GM18868 (cell line): ENCODE measurements at regions not wholly inside any gene's neighbourhood (a gene's known extent, or its start where the extent isn't known, plus 50 kb on each side); places are given as distances from the start of the nearest gene placed in this dataset.

Experiments
- ATAC-seq: cut with Tn5 transposase; IDR thresholded peaks from one replicate; pipeline ENCODE4 v1.9.1; 2021; ENCODE audit warnings: mild to moderate bottlenecking, moderate library complexity; ENCODE audit not compliant: unreplicated experiment

DNA sequence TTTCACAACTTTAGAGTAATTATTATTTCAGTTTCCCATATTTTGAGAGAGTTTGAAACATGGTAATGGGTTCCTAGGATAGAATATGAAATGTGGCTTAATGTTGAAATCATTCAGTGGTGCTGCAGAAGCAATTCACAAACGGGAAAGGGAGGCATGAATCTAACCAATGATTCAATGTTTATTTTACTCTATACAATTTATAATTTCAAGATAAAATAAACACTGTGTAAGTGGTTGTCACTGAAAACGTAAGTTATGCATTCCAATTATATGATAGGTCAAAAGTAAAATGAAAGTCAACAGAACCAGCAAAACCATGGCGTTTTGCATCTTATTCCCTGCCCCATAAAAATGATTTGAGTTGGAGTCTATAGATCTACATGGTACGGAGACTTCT is 1207.1 kb upstream of the CDH18 start:
- ATAC-seq = no peak

- no peak for ATAC-seq
Observed at GRCh38 chr5:21185536-21185935, 1197.5 kb upstream of the CDH18 start.

DNA sequence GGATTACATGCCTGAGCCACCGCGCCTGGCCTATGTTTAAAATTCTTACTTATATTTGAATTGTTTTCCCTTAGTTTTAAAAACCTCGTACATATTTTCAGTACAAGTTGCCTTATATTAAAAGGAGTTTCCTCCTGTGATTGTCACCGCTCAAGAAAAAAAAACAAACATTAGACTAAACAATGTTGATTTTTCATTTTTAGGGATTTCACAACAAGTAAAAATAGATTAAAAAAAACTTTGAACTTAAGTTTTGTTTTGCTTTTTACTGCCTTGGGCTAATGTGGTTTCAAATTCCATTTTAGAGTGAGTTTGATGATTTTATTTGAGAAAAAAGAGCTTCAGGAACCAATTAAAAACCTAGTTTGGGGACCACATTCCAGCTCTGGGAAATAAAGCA is 1196.6 kb upstream of the CDH18 start:
- no peak for ATAC-seq

DNA sequence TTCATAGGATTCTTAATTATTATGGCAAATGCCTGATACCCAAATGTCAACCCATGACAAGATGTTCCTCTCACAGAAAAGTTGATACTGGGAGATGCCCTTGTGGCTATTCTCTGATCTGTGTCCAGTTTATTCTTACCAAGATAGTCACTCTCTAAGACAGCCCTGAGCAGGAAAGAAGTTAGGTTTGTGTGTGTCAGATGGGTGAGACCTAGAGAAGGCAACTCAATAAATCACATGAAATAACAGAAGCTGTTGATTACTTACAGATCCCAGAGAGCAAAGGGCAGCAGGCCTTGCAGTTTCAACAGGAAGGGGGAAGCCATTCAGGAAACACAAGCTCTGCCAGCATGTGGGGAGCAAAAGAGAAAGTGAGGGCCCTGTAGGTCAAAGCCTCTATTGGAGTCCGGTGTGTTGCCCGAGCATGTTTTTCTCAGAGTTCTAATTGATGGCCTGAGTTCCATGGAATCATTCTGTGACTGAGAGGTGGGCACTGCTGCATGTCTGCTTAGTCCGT is 1193.7 kb upstream of the CDH18 start:
- ATAC-seq = no peak

- no peak for ATAC-seq
Observed at GRCh38 chr5:21173526-21173925, 1185.5 kb upstream of the CDH18 start.

GRCh38 chr5:21173036-21173435 is 1185.0 kb upstream of the CDH18 start:
- no peak for ATAC-seq

DNA sequence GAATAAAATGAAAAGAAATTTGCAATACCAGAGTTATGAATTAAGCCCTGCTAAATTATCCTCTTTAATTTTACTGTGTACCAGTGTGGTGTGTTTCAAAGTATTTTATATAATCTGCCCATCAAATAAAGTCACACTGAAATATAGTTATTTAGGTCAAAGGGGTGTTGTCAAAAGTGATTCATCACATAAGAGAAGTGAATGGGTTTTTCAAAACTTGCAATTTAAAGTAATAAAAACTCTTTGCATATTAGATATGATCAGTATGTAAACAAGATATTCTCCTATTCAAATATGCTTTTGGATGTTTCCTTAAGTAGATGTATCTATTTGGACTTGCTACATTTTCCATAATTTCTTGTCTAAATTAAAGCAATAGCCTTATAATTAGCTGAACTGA is 1183.0 kb upstream of the CDH18 start:
- ATAC-seq = no peak

DNA sequence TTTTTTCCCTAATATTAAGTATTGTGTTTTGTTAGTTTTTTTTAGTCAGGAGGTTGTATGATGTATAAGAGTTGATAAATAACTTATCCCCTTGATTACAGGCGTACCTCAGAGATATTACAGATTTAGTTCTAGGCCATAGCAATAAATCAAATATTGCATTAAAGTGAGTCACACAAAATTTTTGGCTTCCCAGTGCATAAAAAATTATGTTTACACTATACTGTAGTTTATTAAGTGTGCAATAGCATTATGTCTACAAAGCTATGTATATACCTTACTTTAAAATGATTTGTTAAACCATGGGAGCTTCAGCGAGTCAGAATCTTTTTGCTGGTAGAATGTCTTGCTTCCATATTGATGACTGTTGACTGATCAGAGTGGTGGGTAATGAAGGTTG is 1180.6 kb upstream of the CDH18 start:
- ATAC-seq = no peak

- no peak for ATAC-seq
Observed at GRCh38 chr5:21165344-21165743, 1177.3 kb upstream of the CDH18 start.

DNA sequence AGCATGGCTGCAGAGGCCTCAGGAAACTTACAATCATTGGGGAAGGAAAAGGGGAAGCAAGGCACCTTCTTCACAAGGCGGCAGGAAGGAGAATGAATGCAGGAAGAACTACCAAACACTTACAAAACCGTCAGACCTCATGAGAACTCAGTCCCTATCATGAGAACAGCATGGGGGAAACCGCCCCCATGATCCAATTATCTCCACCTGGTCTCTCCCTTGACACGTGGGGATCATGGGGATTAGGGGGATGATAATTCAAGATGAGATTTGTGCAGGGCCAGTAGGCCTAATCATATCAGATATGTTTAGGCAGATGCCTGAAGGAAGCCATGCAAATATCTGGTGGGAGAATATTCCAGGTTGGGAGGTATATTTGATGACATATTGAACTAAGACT is 1176.4 kb upstream of the CDH18 start:
- no peak for ATAC-seq

- ATAC-seq = no peak
Observed at GRCh38 chr5:21159510-21160059, 1171.6 kb upstream of the CDH18 start.

DNA sequence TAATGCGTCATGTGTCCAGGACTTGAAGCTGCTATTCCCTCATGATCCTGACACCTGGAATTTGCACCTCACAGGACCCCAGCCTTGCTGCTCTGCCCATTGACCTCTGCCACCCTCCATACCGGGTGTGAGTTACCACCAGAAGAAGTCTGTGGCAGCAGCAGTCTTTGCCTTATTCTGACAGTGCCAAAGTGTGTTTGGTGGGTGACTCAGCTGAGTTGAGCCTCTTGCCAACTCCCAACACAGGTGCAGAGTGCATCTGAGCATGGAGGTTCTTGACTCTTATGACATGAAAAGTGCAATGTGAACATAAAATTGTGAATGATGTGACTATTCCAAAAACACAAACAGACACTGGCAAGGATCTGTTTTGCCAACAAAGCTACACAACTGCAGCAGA is 1166.5 kb upstream of the CDH18 start:
- ATAC-seq = no peak

GRCh38 chr5:21152611-21153010 is 1164.6 kb upstream of the CDH18 start:
- ATAC-seq = no peak

- ATAC-seq = no peak
Observed at GRCh38 chr5:21145376-21145775, 1157.4 kb upstream of the CDH18 start.

DNA sequence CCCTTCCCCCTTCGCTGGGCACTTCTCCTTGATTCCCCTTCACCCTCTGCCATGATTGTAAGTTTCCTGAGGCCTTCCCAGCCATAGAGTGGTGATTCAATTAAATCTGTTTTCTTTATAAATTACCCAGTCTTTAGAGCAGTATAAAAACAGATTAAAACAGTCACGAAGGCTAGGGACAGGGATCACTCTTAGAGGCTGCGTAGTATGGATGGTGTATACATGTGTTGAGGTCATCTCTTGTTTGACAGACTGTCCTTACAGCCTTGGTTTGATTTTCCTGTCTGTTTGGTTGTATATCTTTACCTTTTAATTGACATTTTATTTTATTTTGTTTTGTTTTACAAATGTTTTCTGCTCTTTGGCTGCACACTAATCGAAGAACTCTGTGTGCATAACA is 1155.7 kb upstream of the CDH18 start:
- no peak for ATAC-seq

DNA sequence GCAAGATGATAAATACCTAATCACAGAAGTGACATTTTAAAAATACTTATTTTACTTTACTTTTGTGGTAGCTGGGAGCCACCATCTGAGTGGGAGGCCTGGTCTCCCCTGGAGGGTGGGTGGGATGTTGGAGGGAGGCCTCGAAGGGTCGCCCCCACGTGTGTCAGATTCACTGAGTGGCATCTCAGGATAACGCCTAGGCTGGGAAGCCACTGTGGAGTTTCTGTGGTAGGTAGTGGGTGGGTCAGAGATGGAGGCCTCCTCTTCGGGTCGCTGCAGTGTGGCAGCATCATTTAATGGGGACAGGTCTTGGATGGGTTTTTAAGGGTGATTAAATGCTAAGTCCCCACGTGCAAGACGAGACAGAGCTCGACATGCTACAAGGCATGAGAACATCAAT is 1154.8 kb upstream of the CDH18 start:
- ATAC-seq = no peak

DNA sequence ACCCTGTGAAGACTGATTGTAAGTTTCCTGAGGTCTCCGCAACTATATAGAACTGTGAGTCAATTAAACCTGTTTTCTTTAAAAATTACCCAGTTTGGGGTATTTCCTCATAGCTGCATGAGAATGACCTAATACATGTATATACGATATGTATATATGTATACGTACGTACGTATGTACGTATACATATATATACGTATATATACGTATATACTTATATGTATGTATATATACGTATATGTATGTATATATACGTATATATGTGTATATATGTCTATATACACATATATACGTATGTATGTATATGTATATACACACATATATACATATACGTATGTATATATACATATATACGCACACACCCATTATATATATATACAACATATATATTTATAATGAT is 1153.0 kb upstream of the CDH18 start:
- ATAC-seq = no peak

DNA sequence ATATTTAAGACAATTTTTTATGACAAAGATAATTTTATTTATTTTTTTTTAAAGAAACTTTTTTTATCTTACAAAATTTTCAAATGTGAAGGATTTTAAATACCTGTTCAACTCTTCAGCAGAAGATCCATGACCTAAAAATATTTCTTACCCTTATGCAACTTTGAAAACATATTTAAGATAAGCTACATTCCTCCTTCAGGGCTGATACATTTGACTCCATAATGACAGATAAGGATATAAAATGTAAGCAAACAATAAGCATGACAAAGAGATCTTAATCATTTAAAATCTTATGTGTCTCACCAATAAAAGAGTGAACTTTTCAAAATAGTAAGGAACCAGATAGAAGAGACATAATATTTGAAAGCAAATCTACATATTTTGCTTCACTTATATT is 1138.2 kb upstream of the CDH18 start:
- ATAC-seq = no peak

DNA sequence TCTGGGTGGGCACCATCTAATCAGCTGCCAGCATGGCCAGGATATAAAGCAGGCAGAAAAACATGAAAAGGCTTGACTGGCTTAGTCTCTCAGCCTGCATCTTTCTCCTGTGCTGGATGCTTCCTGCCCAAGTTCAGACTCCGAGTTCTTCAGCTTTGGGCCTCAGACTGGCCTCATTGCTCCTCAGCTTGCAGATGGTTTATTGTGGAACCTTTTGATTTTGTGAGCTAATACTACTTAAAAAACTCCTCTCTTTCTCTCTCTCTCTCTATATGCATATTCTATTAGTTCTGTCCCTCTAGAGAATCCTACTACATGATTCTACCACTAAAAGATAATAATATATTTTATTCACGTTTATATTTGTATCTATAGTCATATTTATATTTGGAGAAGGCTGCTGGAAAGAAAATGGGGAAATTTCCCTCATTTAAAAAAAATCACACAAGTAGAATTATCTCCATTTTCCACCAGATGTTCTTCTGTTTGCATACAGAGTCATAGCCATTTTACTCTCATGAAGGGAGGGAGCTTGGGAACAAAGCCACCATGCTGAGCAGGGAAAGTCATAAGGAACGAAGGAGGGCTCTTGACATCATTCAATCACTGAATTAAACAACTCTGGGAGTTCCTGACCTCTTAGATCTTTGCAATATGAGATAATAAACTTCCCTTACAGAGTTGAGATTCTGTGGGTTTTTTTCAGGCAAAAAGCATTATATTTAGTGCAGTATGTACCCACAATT is 1137.4 kb upstream of the CDH18 start:
- ATAC-seq = no peak

DNA sequence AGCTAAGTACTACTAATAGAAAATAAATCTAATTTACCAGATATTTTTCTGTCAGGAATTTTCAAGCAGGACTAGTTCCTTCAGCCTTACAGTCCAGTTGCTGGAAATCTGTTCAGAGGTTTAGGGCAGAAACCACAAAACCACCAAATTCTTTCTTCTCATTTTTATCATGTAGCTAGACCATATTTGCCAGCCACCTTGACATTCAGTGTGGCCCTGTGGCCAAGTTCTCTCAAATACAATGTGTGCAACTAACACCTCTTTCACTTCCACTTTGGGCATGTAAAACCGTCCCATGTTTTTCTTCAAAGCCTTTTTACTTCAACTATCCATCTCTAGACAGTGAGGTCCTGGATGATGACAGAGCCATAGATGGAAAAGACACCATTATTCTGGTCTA is 1133.2 kb upstream of the CDH18 start:
- ATAC-seq = no peak

DNA sequence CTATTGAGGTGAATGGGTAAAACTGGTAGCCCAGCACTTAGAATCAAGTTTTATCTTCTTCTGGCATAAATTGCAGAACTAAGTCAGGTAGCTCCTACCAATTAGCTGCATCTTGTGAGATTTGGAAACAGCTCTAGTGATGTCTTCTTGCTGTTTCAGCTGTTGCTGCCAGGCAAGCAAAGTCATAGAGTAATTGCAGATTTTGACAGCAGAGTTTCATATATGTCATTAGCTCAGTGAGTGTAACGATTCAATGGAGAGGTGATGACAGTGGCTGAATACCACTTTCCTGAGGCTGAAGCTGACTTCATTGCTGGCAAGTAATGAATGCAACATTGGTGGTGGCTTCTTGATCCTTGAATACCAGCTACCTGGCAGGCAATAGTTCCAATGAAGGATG is 1109.7 kb upstream of the CDH18 start:
- no peak for ATAC-seq

GRCh38 chr5:21094619-21095018 is 1106.6 kb upstream of the CDH18 start:
- no peak for ATAC-seq

DNA sequence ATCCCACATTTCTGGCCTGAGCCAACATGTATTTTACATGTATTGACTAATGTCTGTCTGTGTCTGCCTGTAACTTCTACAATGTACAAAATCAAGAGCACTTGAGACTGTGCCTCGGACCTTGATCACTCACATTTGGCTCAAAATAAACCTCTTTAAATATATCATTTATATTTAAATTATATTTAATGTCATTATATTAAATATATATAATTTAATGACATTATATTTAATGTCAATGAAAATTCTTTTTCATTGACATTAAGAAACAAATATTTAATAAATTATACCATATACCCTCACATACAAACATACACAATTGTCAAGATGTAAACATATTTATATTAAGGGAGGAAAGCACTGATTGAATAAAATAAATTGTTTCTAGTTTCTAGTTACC is 1099.8 kb upstream of the CDH18 start:
- ATAC-seq = no peak
